ENCODE measurements at regions not wholly inside any gene's neighbourhood (a gene's known extent, or its start where the extent isn't known, plus 50 kb on each side); places are given as distances from the start of the nearest gene placed in this dataset.

DNA sequence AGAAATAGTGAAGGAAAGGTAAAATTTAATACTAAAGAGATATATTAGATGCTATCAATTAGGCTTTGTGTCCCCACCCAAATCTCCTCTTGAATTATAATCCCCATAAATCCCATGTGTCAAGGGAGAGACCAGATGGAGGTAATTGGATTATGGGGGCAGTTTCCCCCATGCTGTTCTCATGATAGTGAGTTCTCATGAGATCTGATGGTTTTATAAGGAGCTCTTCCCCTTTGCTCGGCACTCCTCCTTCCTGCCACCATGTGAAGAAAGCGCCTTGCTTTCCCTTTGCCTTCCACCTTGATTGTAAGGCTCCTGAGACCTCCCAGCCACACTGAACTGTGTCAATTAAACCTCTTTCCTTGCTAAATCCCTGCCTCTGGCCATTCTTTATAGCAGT lies 697.0 kb upstream of the RGMB start:
- no peak overlapping the region for H3K27ac ChIP-seq
- TF ChIP-seq FOXP2 (optimal IDR thresholded peaks at IDR 0.05; ENCODE audit: control extremely low read depth, extremely low read length, insufficient read depth) (no peak), EZH2 (IDR thresholded peaks at IDR 0.05) (no peak), POLR2AphosphoS5 (IDR thresholded peaks at IDR 0.05; ENCODE audit: borderline replicate concordance, low read depth, low read length) (no peak)
- no peak overlapping the region for H3K4me3 ChIP-seq
- H3K36me3 ChIP-seq (ENCODE audit: insufficient read depth, low read length), result no peaks in the 10 kb centered on the region
- DNase-seq (ENCODE audit: low read depth, low spot score), result no peak
- no peak overlapping the region for H3K9ac ChIP-seq (ENCODE audit: insufficient read length)
- H3K9me3 ChIP-seq (ENCODE audit: low read depth, low read length), result no peaks in the 10 kb centered on the region

DNA sequence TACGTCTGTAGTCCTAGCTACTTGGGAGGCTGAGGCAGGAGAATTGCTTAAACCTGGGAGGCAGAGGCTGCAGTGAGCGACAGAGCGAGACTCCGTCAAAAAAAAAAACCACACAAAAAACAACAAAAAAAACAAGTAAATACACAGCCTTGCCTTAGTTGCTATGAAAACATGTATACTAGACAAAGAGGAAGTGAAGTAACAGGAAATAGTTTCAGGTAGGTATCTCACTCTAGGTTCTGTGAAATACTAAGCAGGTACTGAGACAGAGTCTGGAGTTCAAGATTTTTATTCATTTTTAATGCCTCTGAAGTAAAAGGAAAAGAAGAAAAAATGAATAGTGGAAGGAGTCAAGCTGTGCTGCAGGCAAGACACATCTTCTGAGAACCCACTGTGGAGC lies 687.9 kb upstream of the RGMB start:
- Histone ChIP-seq H3K9ac (ENCODE audit: insufficient read length) (no peak overlapping the region), H3K36me3 (ENCODE audit: insufficient read depth, low read length) (no peaks in the 10 kb centered on the region), H3K9me3 (ENCODE audit: low read depth, low read length) (no peaks in the 10 kb centered on the region), H3K4me3 (no peak overlapping the region), H3K27ac (no peak overlapping the region)
- TF ChIP-seq FOXP2 (optimal IDR thresholded peaks at IDR 0.05; ENCODE audit: control extremely low read depth, extremely low read length, insufficient read depth) (no peak), EZH2 (IDR thresholded peaks at IDR 0.05) (no peak), POLR2AphosphoS5 (IDR thresholded peaks at IDR 0.05; ENCODE audit: borderline replicate concordance, low read depth, low read length) (no peak)
- DNase-seq (ENCODE audit: low read depth, low spot score), result no peak

DNA sequence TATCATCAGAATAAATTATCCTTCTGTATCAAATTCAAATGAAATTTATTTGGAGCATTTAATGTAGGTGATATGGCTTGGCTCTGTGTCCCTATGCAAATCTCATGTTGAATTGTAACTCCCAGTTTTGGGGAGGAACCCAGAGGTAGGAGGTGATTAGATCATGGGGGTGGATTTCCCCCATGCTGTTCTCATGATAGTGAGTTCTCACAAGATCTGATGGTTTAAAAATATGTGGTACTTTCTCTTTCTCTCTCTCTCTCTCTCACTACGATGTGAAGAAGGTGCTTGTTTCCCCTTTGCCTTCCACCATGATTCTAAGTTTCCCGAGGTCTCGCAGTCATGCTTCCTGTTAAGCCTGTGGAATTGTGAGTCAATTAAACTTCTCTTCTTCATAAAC lies 678.4 kb upstream of the RGMB start:
- H3K4me3 ChIP-seq, result no peak overlapping the region
- no peaks in the 10 kb centered on the region for H3K9me3 ChIP-seq (ENCODE audit: low read depth, low read length)

DNA sequence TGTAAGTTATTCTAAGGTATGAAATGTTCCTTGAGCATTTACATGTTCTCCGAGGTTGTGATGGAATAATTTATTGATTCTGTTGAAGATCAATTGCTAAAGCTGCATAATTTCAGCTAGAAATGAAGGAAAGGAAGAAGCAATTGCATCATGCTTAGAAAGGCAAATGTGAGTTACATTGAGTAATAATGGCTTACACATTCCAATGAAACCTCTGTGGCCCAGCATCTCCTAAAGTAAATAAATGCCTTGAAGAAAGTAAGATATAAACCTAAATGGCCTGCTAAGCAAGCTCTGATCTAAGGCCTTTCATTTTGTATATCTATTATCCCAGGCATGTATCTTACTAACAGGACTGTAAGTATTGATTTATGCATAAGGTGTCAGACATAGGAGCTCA lies 677.3 kb upstream of the RGMB start:
- no peak overlapping the region for H3K27ac ChIP-seq
- H3K36me3 ChIP-seq (ENCODE audit: insufficient read depth, low read length), result no peaks in the 10 kb centered on the region
- no peaks in the 10 kb centered on the region for H3K9me3 ChIP-seq (ENCODE audit: low read depth, low read length)
- no peak for DNase-seq (ENCODE audit: low read depth, low spot score)
- no peak overlapping the region for H3K4me3 ChIP-seq
- no peak overlapping the region for H3K9ac ChIP-seq (ENCODE audit: insufficient read length)
- no peak for TF ChIP-seq POLR2AphosphoS5 (IDR thresholded peaks at IDR 0.05; ENCODE audit: borderline replicate concordance, low read depth, low read length)
- no peak for TF ChIP-seq EZH2 (IDR thresholded peaks at IDR 0.05)
- no peak for TF ChIP-seq FOXP2 (optimal IDR thresholded peaks at IDR 0.05; ENCODE audit: control extremely low read depth, extremely low read length, insufficient read depth)

More for the DNA sequence above, 678.4 kb upstream of the RGMB start:
- no peak overlapping the region for H3K9ac ChIP-seq (ENCODE audit: insufficient read length)
- TF ChIP-seq FOXP2 (optimal IDR thresholded peaks at IDR 0.05; ENCODE audit: control extremely low read depth, extremely low read length, insufficient read depth), result no peak
- TF ChIP-seq POLR2AphosphoS5 (IDR thresholded peaks at IDR 0.05; ENCODE audit: borderline replicate concordance, low read depth, low read length), result no peak
- DNase-seq (ENCODE audit: low read depth, low spot score), result no peak
- no peak overlapping the region for H3K27ac ChIP-seq
- H3K36me3 ChIP-seq (ENCODE audit: insufficient read depth, low read length), result no peaks in the 10 kb centered on the region

DNA sequence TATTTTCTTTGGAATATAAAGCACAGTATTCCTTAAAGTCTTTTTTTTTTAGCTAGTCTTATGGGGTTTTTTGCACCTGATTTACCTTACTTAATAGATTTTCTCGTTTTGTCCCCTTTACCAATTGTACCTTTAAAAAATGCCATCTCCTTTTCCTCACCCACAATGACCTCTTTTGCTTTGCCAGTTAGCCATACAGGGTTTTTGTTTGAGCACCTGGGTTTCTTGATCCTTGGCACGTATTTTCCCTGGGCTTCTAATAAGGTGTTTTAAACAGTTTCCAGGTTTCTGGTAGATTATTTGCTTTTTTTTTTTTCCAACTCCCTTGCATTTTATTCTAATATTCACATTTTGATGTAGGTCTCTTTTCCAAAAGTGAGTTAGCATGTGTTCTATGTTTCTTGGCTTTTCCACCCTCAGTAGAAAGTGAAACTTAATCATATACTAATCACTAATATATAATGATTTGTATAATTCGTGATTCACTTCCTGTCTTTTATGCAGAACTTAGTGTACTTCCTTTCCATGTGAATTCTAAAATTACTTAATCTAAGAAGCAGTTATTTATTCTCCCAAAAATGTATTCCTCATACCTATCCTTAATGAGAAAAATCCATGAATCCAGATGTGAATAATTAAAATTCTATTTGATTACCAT lies 673.9 kb upstream of the RGMB start:
- DNase-seq (ENCODE audit: low read depth, low spot score), result no peak
- no peak overlapping the region for H3K27ac ChIP-seq
- TF ChIP-seq EZH2 (IDR thresholded peaks at IDR 0.05) (no peak), FOXP2 (optimal IDR thresholded peaks at IDR 0.05; ENCODE audit: control extremely low read depth, extremely low read length, insufficient read depth) (no peak), POLR2AphosphoS5 (IDR thresholded peaks at IDR 0.05; ENCODE audit: borderline replicate concordance, low read depth, low read length) (no peak)
- H3K36me3 ChIP-seq (ENCODE audit: insufficient read depth, low read length), result no peaks in the 10 kb centered on the region
- no peak overlapping the region for H3K9ac ChIP-seq (ENCODE audit: insufficient read length)
- H3K9me3 ChIP-seq (ENCODE audit: low read depth, low read length), result no peaks in the 10 kb centered on the region
- no peak overlapping the region for H3K4me3 ChIP-seq

DNA sequence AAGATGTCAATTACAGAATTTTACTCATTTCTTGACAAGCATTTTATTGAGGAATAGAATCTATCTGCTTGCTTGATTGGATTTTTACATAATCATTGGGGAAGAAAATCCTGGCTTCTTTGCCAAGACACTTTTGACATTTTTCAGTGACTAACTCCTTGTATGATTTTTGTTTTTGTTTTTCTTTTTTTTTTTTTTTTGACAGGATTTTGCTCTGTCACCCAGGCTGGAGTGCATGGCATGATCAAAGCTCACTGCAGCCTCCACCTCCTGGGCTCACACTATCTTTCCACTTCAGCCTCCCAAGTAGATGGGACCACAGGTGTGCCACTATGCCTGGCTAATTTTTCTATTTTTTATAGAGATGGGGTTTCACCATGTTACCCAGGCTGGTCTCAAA lies 672.3 kb upstream of the RGMB start:
- no peaks in the 10 kb centered on the region for H3K36me3 ChIP-seq (ENCODE audit: insufficient read depth, low read length)
- no peak overlapping the region for H3K4me3 ChIP-seq
- no peak overlapping the region for H3K27ac ChIP-seq
- TF ChIP-seq POLR2AphosphoS5 (IDR thresholded peaks at IDR 0.05; ENCODE audit: borderline replicate concordance, low read depth, low read length) (no peak), FOXP2 (optimal IDR thresholded peaks at IDR 0.05; ENCODE audit: control extremely low read depth, extremely low read length, insufficient read depth) (no peak), EZH2 (IDR thresholded peaks at IDR 0.05) (no peak)
- DNase-seq (ENCODE audit: low read depth, low spot score), result no peak
- H3K9ac ChIP-seq (ENCODE audit: insufficient read length), result no peak overlapping the region
- no peaks in the 10 kb centered on the region for H3K9me3 ChIP-seq (ENCODE audit: low read depth, low read length)

DNA sequence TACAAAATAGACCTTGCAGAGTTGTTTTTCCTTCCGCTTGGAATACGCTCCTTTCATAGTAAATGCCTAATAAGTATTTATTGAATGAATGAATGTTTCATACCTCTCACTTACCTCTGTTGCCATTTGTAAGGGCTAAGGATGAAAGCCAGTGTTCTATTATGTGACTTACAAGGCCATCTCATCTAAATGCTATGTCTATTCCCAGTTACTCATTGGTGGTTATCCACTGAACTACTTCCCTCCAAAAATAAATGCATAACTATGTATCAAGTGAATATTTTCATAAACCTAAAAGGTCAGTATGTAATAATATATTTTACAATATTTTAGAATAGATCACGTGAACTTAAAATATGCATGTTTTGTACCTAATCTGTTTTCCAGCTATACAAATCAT lies 670.5 kb upstream of the RGMB start:
- Histone ChIP-seq H3K27ac (no peak overlapping the region), H3K9me3 (ENCODE audit: low read depth, low read length) (no peaks in the 10 kb centered on the region), H3K4me3 (no peak overlapping the region), H3K9ac (ENCODE audit: insufficient read length) (no peak overlapping the region), H3K36me3 (ENCODE audit: insufficient read depth, low read length) (no peaks in the 10 kb centered on the region)
- DNase-seq (ENCODE audit: low read depth, low spot score), result no peak
- TF ChIP-seq EZH2 (IDR thresholded peaks at IDR 0.05), result no peak
- TF ChIP-seq FOXP2 (optimal IDR thresholded peaks at IDR 0.05; ENCODE audit: control extremely low read depth, extremely low read length, insufficient read depth), result no peak
- TF ChIP-seq POLR2AphosphoS5 (IDR thresholded peaks at IDR 0.05; ENCODE audit: borderline replicate concordance, low read depth, low read length), result no peak

DNA sequence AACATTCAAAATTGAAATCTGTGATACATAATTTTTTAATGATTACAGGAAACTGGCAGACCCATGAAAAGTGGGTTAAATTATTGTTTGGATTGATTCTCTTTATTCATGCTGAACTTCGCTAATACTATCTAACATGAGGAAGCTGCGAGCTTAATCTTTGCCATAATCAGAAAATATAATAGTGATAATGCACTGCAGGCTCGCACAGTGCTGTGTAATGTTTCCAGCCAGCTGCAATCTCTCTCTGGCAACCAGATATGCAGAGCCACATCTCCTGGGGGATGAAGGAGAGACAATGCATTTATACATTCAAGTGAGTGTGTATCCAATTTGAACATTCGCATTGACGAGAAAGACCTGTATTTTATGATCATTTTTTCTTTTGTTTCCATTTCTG lies 669.7 kb upstream of the RGMB start:
- no peak overlapping the region for H3K27ac ChIP-seq
- no peak for DNase-seq (ENCODE audit: low read depth, low spot score)
- no peaks in the 10 kb centered on the region for H3K9me3 ChIP-seq (ENCODE audit: low read depth, low read length)
- no peak overlapping the region for H3K4me3 ChIP-seq
- TF ChIP-seq EZH2 (IDR thresholded peaks at IDR 0.05) (no peak), FOXP2 (optimal IDR thresholded peaks at IDR 0.05; ENCODE audit: control extremely low read depth, extremely low read length, insufficient read depth) (no peak), POLR2AphosphoS5 (IDR thresholded peaks at IDR 0.05; ENCODE audit: borderline replicate concordance, low read depth, low read length) (no peak)
- no peaks in the 10 kb centered on the region for H3K36me3 ChIP-seq (ENCODE audit: insufficient read depth, low read length)
- no peak overlapping the region for H3K9ac ChIP-seq (ENCODE audit: insufficient read length)

Measured in SK-N-MC (cell line).